DMS114 treated with DMSO at 0.1 percent for 48 hours (cell line): ENCODE measurements at regions not wholly inside any gene's neighbourhood (a gene's known extent, or its start where the extent isn't known, plus 50 kb on each side); places are given as distances from the start of the nearest gene placed in this dataset.
"Not testable (repeated sequence)": the region's sequence is repeated elsewhere in the genome, so short reads cannot be mapped to it uniquely, and the experiment has no call there.

Experiments
- DNase-seq: peaks from one replicate; lab custom pipeline; 2025; ENCODE audit not compliant: unreplicated experiment; lab: John Stamatoyannopoulos, UW

DNA sequence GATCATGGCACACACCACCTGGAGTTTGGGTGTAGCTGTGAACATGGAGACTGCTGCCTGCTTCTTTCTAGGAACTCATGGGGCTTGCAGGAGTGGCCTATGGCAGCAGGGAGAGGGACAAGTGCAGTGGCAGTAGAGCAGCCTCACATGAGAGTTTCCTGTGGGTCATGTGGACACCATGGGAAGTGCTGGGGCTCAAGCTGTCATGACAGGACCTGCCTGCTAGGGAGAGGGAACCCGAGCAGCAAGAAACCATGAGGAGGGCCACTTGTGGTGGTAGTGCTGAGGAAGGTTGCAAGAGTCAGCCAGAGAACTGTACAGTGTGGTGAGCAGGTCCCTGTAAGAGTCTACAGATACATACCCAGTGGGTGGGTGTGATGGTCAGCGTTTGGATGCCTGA is 73.8 kb upstream of the MRPS22 start:
- DNase-seq: no peak

DNA sequence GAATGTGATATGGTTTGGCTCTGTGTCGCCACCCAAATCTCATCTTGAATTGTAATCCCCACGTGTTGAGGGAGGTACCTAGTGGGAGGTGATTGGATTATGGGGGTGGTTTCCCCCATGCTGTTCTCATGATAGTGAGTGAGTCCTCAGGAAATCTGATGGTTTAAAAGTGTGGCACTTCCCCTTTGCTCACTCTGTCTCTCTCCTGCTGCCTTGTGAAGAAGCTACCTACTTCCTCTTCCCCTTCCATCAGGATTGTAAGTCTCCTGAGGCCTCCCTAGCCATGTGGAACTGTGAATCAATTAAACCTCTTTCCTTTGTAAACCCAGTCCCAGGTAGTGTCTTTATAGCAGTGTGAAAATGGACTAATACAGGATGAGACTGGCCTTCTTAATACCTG is 73.2 kb upstream of the MRPS22 start:
- not testable (repeated sequence) for DNase-seq

DNA sequence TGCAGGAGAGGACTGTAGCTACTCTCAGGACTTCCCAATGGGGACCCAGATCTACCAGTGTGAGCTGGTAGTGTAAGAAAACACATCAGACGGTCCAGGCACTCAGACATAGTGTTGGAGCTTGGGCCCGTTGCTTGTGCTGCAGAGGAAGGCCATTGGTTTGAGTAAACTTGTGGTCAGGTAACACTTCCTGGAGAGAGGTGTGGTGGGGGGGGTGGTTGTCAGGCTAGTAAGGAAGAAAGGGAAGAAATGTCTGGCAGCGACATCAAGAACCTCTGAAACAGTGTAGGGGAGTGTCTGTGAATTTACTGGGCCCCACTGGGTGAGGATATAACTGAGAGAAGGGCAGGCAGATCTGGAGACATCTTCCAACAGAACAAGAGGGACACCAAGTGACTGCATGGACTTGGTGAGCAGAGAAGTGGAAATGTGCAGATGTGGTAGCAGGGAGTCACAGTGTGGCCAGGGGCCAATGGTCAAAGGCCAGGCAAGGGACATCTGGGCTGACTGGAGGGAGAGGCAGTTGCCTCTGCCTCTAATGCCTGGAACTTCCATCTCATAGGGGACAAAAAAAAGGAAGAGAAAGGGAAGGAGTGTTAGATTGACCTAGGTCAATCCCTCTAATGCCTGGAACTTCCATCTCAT is 63.7 kb upstream of the MRPS22 start:
- DNase-seq: no peak

GRCh38 chr3:139281096-139281495 is 62.7 kb upstream of the MRPS22 start:
- no peak for DNase-seq

DNA sequence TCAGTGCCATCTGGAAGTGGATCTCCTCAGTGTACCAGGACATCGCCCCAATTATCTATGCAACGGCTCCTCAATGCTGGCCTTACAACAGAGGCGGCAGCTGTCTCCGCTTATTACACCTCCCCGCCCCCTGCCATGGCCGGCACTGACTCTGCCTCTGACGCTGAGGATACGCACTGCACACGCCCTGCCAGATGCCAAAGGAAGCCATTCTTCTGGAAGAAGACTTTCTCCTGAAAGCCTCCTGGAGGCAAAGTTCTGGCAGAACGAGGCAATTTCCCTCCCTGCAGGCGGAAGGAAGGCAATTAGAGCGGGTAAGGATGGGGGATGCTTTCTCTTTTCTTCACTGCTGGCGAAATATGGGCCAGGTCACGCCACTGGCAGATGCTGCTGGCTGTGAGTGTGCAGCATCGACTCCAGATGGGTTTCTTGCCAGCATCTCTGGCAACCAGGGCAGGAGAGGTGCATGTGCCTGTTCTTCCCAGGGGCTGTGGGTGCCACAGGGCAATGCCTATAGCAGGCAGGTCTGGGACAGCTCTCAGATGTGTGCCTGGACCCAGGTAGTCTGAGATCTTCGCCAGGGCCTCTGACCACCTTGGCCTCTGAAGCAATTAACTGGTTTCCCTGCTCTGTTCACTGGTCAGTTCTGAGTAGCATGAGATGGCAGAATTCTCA is 62.2 kb upstream of the MRPS22 start:
- no peak for DNase-seq

DNA sequence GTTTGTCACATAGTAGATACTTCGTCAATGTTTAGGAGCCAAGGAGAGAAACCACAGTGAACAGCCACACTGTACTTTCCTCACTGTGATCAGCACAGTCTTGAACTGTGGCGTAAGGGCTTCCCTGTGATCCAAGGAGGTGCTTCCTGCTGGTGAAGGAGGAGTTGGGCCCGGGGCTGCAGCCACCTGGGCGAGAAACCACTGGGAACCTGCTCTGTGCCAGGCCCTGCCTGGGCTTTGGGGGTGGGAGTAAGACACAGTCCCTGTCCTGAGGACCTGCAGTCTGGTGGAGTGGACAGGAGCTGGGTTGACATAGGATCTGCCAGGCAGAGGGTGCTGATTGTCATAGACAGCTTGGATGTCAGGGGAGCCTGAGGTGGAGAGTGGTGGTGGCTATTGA is 60.5 kb upstream of the MRPS22 start:
- DNase-seq: no peak

- DNase-seq: no peak
Measured at GRCh38 chr3:139284221-139284620, 59.6 kb upstream of the MRPS22 start.

DNA sequence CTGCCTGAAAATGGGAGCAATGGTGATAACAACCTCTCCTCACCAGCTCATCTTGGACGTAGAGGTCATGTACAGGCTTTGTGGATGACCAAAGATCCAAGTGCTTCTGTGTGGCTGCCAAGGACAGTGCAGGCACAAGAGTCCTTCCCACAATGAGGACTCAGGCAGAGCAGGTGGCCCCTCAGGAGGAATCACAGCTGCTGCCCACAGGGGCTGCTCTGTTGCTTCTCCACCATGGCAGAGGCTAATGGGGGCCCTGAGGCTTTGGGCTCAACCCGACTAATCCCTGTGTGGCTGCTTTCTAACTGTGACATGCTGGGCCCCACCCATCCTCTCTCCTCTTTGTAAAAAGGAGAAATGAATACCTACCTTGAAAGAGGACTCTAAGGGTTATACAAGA is 58.1 kb upstream of the MRPS22 start:
- no peak for DNase-seq

- no peak for DNase-seq
Measured at GRCh38 chr3:139286241-139286640, 57.6 kb upstream of the MRPS22 start.

GRCh38 chr3:139286825-139287224 is 57.0 kb upstream of the MRPS22 start:
- no peak for DNase-seq

DNA sequence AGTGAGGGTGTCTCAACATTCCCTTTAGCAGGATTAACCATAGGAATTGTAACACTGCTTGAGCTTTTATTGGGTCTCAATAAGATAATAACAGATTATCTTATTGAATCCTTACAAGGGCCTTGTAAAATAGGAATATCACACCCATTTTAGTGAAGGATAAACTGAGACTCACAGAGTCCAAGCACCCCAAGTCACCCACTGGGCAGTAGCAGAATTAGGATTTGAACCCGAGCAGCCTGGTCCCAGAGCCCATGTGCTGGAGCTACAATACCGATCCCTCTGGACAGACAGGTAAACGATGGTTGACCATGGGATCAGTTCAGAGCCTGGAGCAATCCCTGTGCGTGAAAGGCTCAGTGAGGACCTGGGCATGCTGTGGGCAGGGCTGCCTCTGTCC is 56.3 kb upstream of the MRPS22 start:
- no peak for DNase-seq

DNA sequence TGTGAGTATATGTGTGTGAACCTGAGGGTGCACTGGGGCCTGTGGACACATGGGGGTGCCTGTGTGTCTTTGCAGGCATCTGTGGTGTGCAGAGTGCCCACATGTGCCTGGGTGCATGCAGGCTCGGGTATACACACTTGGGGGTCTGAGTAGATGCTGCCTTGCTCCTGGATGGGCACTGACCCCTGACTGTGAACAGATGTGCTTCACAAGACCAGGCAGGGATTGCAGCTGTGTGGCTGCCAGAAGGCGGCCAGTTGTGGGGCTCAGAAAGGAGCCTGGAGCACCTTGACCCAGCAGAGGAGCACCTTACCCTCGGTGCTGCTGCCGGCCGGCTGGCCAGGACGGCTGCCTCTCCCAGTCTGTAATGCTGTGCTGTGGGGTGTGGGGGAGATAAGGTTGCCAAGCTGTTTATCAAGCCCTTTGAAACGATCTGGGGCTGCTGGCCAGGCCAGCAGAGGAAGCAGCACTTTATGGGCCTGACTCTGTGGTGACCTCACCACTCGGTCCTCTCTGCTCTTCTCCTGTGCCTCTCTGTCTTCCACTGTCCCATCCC is 55.5 kb upstream of the MRPS22 start:
- no peak for DNase-seq

- no peak for DNase-seq
Measured at GRCh38 chr3:139289860-139290524, 53.8 kb upstream of the MRPS22 start.

DNA sequence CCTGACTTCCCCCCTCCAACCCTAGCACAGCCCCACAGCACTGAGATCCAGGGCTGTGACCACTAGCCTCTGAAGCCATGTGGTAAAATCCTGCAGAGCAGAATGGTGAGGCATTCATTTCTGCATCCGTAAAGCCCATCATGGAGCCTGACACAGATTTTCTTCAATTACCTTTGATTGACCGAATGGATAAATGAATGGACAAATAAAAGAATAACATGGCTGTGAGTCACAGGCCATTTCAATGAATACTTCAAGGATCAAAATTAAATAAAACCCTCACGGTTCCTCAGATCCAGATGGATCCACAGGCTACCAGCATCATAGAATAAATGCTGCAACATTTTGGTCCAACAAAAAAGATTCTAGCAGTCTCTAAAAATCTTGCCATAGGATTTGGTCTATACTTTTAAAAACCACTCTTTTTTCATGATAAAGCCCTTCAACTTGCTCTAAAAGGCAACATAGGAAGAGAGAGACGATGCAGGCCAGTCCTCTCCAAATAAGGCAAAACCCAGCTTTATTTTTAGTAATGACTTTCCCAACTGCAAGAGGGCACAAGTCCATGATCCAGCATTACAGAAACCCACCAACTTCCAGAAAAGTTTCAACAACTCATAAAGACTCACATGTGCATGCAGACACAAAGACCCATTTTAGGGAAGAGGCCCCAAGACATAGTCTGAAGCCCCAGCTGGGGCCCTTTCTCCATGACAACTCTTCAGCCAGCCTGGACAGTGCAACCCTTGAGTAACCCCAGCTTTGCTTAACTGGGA is 52.4 kb upstream of the MRPS22 start:
- DNase-seq: no peak

DNA sequence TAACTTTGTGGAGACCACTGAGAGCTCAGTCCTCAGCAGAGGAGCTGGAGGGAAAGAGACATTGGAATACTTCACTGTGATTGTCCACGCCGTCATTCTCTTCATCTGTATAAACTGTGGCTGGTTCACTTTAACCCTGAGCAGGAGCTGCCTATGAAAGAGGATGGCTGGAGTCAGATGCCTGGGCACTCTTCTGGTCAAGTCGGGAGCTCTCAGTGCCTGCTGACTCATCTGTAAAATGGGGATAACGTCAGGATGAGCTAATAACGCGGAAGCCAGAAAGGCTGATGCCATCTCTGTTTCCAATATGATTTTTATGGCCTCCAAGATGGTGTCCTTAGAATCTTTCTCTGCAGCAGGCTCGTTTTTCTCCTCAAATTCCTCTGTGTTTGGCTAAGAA is 51.6 kb upstream of the MRPS22 start:
- DNase-seq: no peak

DNA sequence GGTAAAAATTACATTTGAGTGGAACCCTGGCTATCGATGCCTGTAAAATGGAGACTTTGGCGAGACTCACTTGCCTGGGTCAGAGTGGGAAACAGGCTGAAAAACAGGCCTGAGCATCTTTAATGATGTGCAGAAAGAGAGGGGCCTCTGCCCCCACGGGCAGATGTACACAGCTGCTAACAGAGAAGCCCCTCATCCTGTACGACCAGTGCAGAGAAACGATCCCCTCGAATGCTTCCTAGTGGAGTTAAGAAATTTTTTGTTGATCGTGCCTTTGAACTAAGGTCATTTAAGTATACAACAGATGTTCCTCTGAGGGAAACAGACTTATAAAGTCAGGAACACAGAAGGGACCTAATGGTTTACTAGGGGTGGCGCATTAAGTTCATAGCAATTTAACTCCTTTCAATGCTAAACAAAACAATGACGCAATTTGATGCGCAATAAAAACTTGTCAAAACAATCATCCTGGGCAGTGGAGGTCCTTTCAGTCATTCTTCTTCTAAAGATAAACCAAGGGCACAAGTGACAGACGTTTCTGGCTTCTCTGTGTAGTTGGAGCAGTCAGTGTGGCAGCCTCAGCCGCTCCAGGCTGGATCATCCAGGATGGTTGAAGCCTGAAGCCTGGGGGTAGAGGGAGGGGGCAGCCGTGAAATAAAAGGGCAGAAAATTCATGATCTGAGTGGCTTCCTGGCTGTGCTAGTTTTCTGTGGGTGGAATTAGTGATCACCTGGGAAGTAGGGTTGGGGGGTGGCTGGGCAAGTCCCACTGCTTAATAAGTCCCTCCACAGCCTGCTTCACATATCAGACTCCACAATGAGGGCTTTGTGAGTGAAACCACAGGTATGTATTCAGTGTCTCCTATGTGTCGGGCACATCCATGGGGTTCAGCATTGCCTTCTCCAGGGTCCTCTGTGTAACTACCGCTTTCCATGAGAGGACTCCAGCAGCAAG is 50.8 kb upstream of the MRPS22 start:
- no peak for DNase-seq

- DNase-seq: no peak
Measured at GRCh38 chr3:139293665-139294023, 50.2 kb upstream of the MRPS22 start.
